ENCODE measurements at regions not wholly inside any gene's neighbourhood (a gene's known extent, or its start where the extent isn't known, plus 50 kb on each side); places are given as distances from the start of the nearest gene placed in this dataset.

- no peak overlapping the region for H3K4me3 ChIP-seq (ENCODE audit: low read length)
Measured at GRCh38 chr10:105406488-105406887, 765.4 kb downstream of the SORCS3 start.

DNA sequence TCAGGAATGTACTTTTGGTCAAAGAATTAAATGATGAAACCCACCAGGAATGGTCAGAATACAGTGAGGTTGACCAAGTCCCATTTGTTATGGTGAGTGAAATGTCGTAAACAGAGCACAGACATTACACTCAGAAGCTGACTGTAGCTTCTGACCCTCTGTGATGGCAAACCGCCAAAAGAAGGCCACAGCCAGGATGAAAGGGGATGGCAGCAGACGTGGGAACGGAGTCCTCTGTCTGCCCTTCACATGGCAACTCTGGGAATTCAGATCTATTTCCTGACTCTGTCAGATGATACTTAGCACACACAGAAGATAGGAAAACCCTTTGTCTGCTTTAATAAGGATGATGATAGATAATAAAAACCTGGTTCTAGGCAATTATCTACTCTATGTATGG is 757.1 kb downstream of the SORCS3 start:
- Histone ChIP-seq H3K9me3 (ENCODE audit: control insufficient read depth, insufficient read depth, low read length) (no peaks in the 10 kb centered on the region), H3K79me2 (ENCODE audit: control insufficient read depth, low read length) (no peaks in the 10 kb centered on the region), H3K36me3 (ENCODE audit: control insufficient read depth, low read length) (no peaks in the 10 kb centered on the region), H3K4me3 (ENCODE audit: low read length) (no peak overlapping the region), H3K4me1 (ENCODE audit: control insufficient read depth, low read length) (no peaks in the 10 kb centered on the region), H3K4me2 (ENCODE audit: low read length) (no peak overlapping the region), H3K27ac (ENCODE audit: low read depth, low read length) (no peak overlapping the region), H3K27me3 (ENCODE audit: control insufficient read depth, low read length) (no peaks in the 10 kb centered on the region), H3K9me2 (replicated peaks; ENCODE audit: control insufficient read depth, low read length) (no peaks in the 10 kb centered on the region), H3F3A (ENCODE audit: control insufficient read depth, insufficient read depth) (no peaks in the 10 kb centered on the region), H4K20me1 (ENCODE audit: control insufficient read depth, insufficient read depth, low read depth, low read length) (no peaks in the 10 kb centered on the region)
- TF ChIP-seq EZH2phosphoT487 (IDR thresholded peaks at IDR 0.05; ENCODE audit: borderline replicate concordance, low read length) (no peak), CTCF (IDR thresholded peaks at IDR 0.05; ENCODE audit: low read depth, low read length, poor library complexity, severe bottlenecking) (no peak)

More at GRCh38 chr10:105406488-105406887, 765.4 kb downstream of the SORCS3 start:
- H3K79me2 ChIP-seq (ENCODE audit: control insufficient read depth, low read length), result no peaks in the 10 kb centered on the region
- TF ChIP-seq CTCF (IDR thresholded peaks at IDR 0.05; ENCODE audit: low read depth, low read length, poor library complexity, severe bottlenecking), result no peak
- no peak for TF ChIP-seq EZH2phosphoT487 (IDR thresholded peaks at IDR 0.05; ENCODE audit: borderline replicate concordance, low read length)
- no peak overlapping the region for H3K4me2 ChIP-seq (ENCODE audit: low read length)
- 0 out of 2 replicates have a peak, but pooled peaks cover 5% of the 10 kb centered on the region for H3K9me3 ChIP-seq (ENCODE audit: control insufficient read depth, insufficient read depth, low read length)
- H3K27ac ChIP-seq (ENCODE audit: low read depth, low read length), result no peak overlapping the region
- H3K36me3 ChIP-seq (ENCODE audit: control insufficient read depth, low read length), result no peaks in the 10 kb centered on the region
- H3F3A ChIP-seq (ENCODE audit: control insufficient read depth, insufficient read depth), result no peaks in the 10 kb centered on the region
- H4K20me1 ChIP-seq (ENCODE audit: control insufficient read depth, insufficient read depth, low read depth, low read length), result no peaks in the 10 kb centered on the region
- H3K27me3 ChIP-seq (ENCODE audit: control insufficient read depth, low read length), result no peaks in the 10 kb centered on the region
- no peaks in the 10 kb centered on the region for H3K4me1 ChIP-seq (ENCODE audit: control insufficient read depth, low read length)
- H3K9me2 ChIP-seq (replicated peaks; ENCODE audit: control insufficient read depth, low read length), result no peaks in the 10 kb centered on the region; the same call in 1 of the 2 replicates

- no peaks in the 10 kb centered on the region for H3K36me3 ChIP-seq (ENCODE audit: control insufficient read depth, low read length)
- no peaks in the 10 kb centered on the region for H3F3A ChIP-seq (ENCODE audit: control insufficient read depth, insufficient read depth)
- H3K27me3 ChIP-seq (ENCODE audit: control insufficient read depth, low read length), result no peaks in the 10 kb centered on the region
- no peak overlapping the region for H3K4me2 ChIP-seq (ENCODE audit: low read length)
- H3K4me3 ChIP-seq (ENCODE audit: low read length), result no peak overlapping the region
- no peaks in the 10 kb centered on the region for H3K79me2 ChIP-seq (ENCODE audit: control insufficient read depth, low read length)
- H3K9me3 ChIP-seq (ENCODE audit: control insufficient read depth, insufficient read depth, low read length), result no peaks in the 10 kb centered on the region
- no peak for TF ChIP-seq CTCF (IDR thresholded peaks at IDR 0.05; ENCODE audit: low read depth, low read length, poor library complexity, severe bottlenecking)
- TF ChIP-seq EZH2phosphoT487 (IDR thresholded peaks at IDR 0.05; ENCODE audit: borderline replicate concordance, low read length), result no peak
- no peaks in the 10 kb centered on the region for H3K4me1 ChIP-seq (ENCODE audit: control insufficient read depth, low read length)
- no peaks in the 10 kb centered on the region for H4K20me1 ChIP-seq (ENCODE audit: control insufficient read depth, insufficient read depth, low read depth, low read length)
- H3K27ac ChIP-seq (ENCODE audit: low read depth, low read length), result no peak overlapping the region
- H3K9me2 ChIP-seq (replicated peaks; ENCODE audit: control insufficient read depth, low read length), result no peaks in the 10 kb centered on the region
Measured at GRCh38 chr10:105391670-105392351, 750.7 kb downstream of the SORCS3 start.
